ENCODE measurements at regions not wholly inside any gene's neighbourhood (a gene's known extent, or its start where the extent isn't known, plus 50 kb on each side); places are given as distances from the start of the nearest gene placed in this dataset.

- no peak overlapping the region for H2AK5ac ChIP-seq (ENCODE audit: low read depth, low read length)
- H3K4me2 ChIP-seq (ENCODE audit: insufficient read depth in 1 of 2, low read depth in 2 of 2, low read length in 2 of 2): no peak overlapping the region
- no peak for FAIRE-seq
- no peak overlapping the region for H2BK5ac ChIP-seq (ENCODE audit: low read depth, low read length)
- ChIA-PET CTCF (ENCODE audit: partially characterized antibody) (no interaction called here), POLR2A (ENCODE audit: partially characterized antibody) (interaction anchor here (1.9 kb wide), 1 partner anchor 127 kb away, joined by 8 read pairs; the partner anchor contains the start of gene CTNNB1)
- no peak overlapping the region for H3K56ac ChIP-seq (replicated peaks; ENCODE audit: insufficient read length, low read depth, low read length)
- no peaks in the 10 kb centered on the region for H3K27me3 ChIP-seq (replicated peaks in 1 of 4; ENCODE audit: control insufficient read depth in 3 of 4, extremely low read depth in 1 of 4, insufficient read depth in 3 of 4, low read length in 3 of 4)
- peaks cover 1 to 8% (median 3%) of the 10 kb centered on the region in 4 experiments; a peak in 3 of 7 replicates for H3K4me1 ChIP-seq (replicated peaks in 1 of 4; ENCODE audit: control insufficient read depth in 3 of 4, insufficient read depth in 4 of 4, low read length in 3 of 4)
- H3K27ac ChIP-seq (ENCODE audit: low read depth, low read length): no peak overlapping the region
- H3K4me3 ChIP-seq (ENCODE audit: extremely low read depth in 1 of 4, insufficient read depth in 2 of 4, low read depth in 3 of 4, low read length in 4 of 4): no peak overlapping the region
- H3K23me2 ChIP-seq (ENCODE audit: low read depth, low read length): no peaks in the 10 kb centered on the region
- H3K23ac ChIP-seq (ENCODE audit: insufficient read length): no peak overlapping the region
- H4K5ac ChIP-seq (ENCODE audit: insufficient read length, low read depth, low read length): no peak overlapping the region
- H3K9ac ChIP-seq (replicated peaks in 1 of 4; ENCODE audit: extremely low read depth in 1 of 4, low read depth in 3 of 4, low read length in 3 of 4): no peak overlapping the region
- 98% methylated on average over 5 of the region's 5 CpGs; no CpG with 5 or more reads in 1 of the 2 experiments for WGBS, 2 experiments (ENCODE audit: extremely low coverage in 1 of 2, insufficient coverage in 1 of 2, insufficient read length in 1 of 2, insufficient replicate concordance in 2 of 2, low coverage in 1 of 2, low lambda C conversion rate in 2 of 2, missing lambda C conversion rate in 1 of 2)
- no peaks in the 10 kb centered on the region for H4K20me1 ChIP-seq (replicated peaks in 1 of 2; ENCODE audit: control insufficient read depth in 1 of 2, insufficient read depth in 2 of 2, low read length in 2 of 2)
- no peak overlapping the region for H4K8ac ChIP-seq (ENCODE audit: extremely low read depth, insufficient read depth, low read length)
- H3K9me3 ChIP-seq (ENCODE audit: insufficient read depth in 2 of 2, low read depth in 1 of 2, low read length in 1 of 2): no peaks in the 10 kb centered on the region
- no peak overlapping the region for H2BK20ac ChIP-seq (ENCODE audit: low read length)
- H3K18ac ChIP-seq (ENCODE audit: extremely low read depth, low read length): no peak overlapping the region
- H2AFZ ChIP-seq (ENCODE audit: low read length): no peak overlapping the region
- H3K79me1 ChIP-seq (ENCODE audit: low read depth, low read length): no peaks in the 10 kb centered on the region
- H3K4ac ChIP-seq (replicated peaks; ENCODE audit: insufficient read length, low read depth, low read length): no peak overlapping the region
- H3K36me3 ChIP-seq (ENCODE audit: control insufficient read depth in 2 of 4, insufficient read depth in 4 of 4, low read length in 3 of 4): no peaks in the 10 kb centered on the region
- DNase-seq (ENCODE audit: low read depth in 1 of 2, low spot score in 2 of 2): no peak
- no peak overlapping the region; the same call in 1 of the 2 replicates for H2BK15ac ChIP-seq (ENCODE audit: low read length)
- TF ChIP-seq TAF1 (IDR thresholded peaks at IDR 0.05; ENCODE audit: low read depth, low read length) (no peak), EGR1 (IDR thresholded peaks at IDR 0.05; ENCODE audit: borderline replicate concordance, low read depth, low read length) (no peak), RFX5 (IDR thresholded peaks at IDR 0.05; ENCODE audit: borderline replicate concordance, low read depth, low read length) (no peak), SIRT6 (IDR thresholded peaks at IDR 0.05; ENCODE audit: low read length) (no peak), BACH1 (IDR thresholded peaks at IDR 0.05; ENCODE audit: low read length) (no peak), KDM4A (IDR thresholded peaks at IDR 0.05; ENCODE audit: low read depth, low read length, severe bottlenecking) (no peak), CTCF (IDR thresholded peaks at IDR 0.05; ENCODE audit: control extremely low read depth in 1 of 3, insufficient read depth in 1 of 3, low read depth in 1 of 3, low read length in 3 of 3) (no peak), SP1 (IDR thresholded peaks at IDR 0.05; ENCODE audit: low read depth, low read length) (no peak), TAF7 (optimal IDR thresholded peaks at IDR 0.05; ENCODE audit: borderline replicate concordance, low read depth, low read length) (no peak), EP300 (IDR thresholded peaks at IDR 0.05; ENCODE audit: borderline replicate concordance in 1 of 2, low read depth in 2 of 2, low read length in 2 of 2) (no peak), CEBPB (IDR thresholded peaks at IDR 0.05; ENCODE audit: low read depth, low read length) (no peak)
- H2BK12ac ChIP-seq (ENCODE audit: low read depth, low read length): no peak overlapping the region
- no peak overlapping the region for H4K91ac ChIP-seq (replicated peaks; ENCODE audit: insufficient read length, low read length)
- no peak overlapping the region for H2BK120ac ChIP-seq (replicated peaks; ENCODE audit: low read depth, low read length)
- H3K79me2 ChIP-seq (ENCODE audit: control insufficient read depth in 1 of 2, insufficient read depth in 2 of 2, low read length in 2 of 2): no peaks in the 10 kb centered on the region
- no peak overlapping the region for H3K14ac ChIP-seq (ENCODE audit: insufficient read length)
Measured at GRCh38 chr3:41073190-41073589, 126.1 kb upstream of the CTNNB1 start.
